ENCODE measurements at regions not wholly inside any gene's neighbourhood (a gene's known extent, or its start where the extent isn't known, plus 50 kb on each side); places are given as distances from the start of the nearest gene placed in this dataset.

GRCh38 chr1:22245726-22246125, 102.8 kb upstream of the WNT4 start:
- DNase-seq (ENCODE audit: low spot score): peak; percentile 74

- DNase-seq (ENCODE audit: low spot score): no peak
Observed at GRCh38 chr1:22246755-22247480, 104.0 kb upstream of the WNT4 start.

GRCh38 chr1:22247527-22248245, 104.8 kb upstream of the WNT4 start:
- DNase-seq (ENCODE audit: low spot score): no peak

GRCh38 chr1:22248746-22249145, 105.8 kb upstream of the WNT4 start:
- DNase-seq (ENCODE audit: low spot score): no peak

GRCh38 chr1:22249928-22250680, 107.2 kb upstream of the WNT4 start:
- DNase-seq (ENCODE audit: low spot score): no peak

GRCh38 chr1:22250724-22251123, 107.8 kb upstream of the WNT4 start:
- no peak for DNase-seq (ENCODE audit: low spot score)

- no peak for DNase-seq (ENCODE audit: low spot score)
Observed at GRCh38 chr1:22252251-22252650, 109.4 kb upstream of the WNT4 start.

GRCh38 chr1:22253012-22253790, 110.3 kb upstream of the WNT4 start:
- DNase-seq (ENCODE audit: low spot score): no peak

- no peak for DNase-seq (ENCODE audit: low spot score)
Observed at GRCh38 chr1:22254756-22255155, 111.9 kb upstream of the WNT4 start.

GRCh38 chr1:22255341-22256212, 112.7 kb upstream of the WNT4 start:
- DNase-seq (ENCODE audit: low spot score): no peak

- no peak for DNase-seq (ENCODE audit: low spot score)
Observed at GRCh38 chr1:22256213-22256512, 113.3 kb upstream of the WNT4 start.

GRCh38 chr1:22257290-22258275, 114.7 kb upstream of the WNT4 start:
- no peak for DNase-seq (ENCODE audit: low spot score)

GRCh38 chr1:22258698-22259097, 115.8 kb upstream of the WNT4 start:
- DNase-seq (ENCODE audit: low spot score): no peak

GRCh38 chr1:22259551-22260282, 116.8 kb upstream of the WNT4 start:
- DNase-seq (ENCODE audit: low spot score): no peak

GRCh38 chr1:22260860-22261432, 118.0 kb upstream of the WNT4 start:
- DNase-seq (ENCODE audit: low spot score): no peak

- DNase-seq (ENCODE audit: low spot score): no peak
Observed at GRCh38 chr1:22261580-22261979, 118.7 kb upstream of the WNT4 start.

GRCh38 chr1:22262583-22262982, 119.7 kb upstream of the WNT4 start:
- no peak for DNase-seq (ENCODE audit: low spot score)

- no peak for DNase-seq (ENCODE audit: low spot score)
Observed at GRCh38 chr1:22263359-22263758, 120.5 kb upstream of the WNT4 start.

Data from ecto neural progenitor cell (in vitro differentiated cells).